PFSK-1 (cell line): ENCODE measurements at regions not wholly inside any gene's neighbourhood (a gene's known extent, or its start where the extent isn't known, plus 50 kb on each side); places are given as distances from the start of the nearest gene placed in this dataset.

Experiments used
- FOXP2 ChIP-seq: optimal IDR thresholded peaks from 2 replicates; pipeline ENCODE3; 2011; ENCODE audit warnings: borderline replicate concordance, control low read depth, inconsistent platforms; ENCODE audit not compliant: insufficient read depth; ENCODE audit errors: extremely low read length, extremely low read depth
- POLR2AphosphoS5 ChIP-seq: IDR thresholded peaks from 2 replicates; pipeline ENCODE4 v1.6.1; 2012; ENCODE audit warnings: low read depth, mild to moderate bottlenecking, control low read depth, low read length, moderate library complexity
- REST ChIP-seq, 2 experiments: IDR thresholded peaks; 2 replicates each; pipeline versions ENCODE4 v1.6.1 to v1.8.0; 2011 to 2012; ENCODE audit warnings: low read depth in 2 of 2, low read length in 2 of 2, control low read depth in 1 of 2, inconsistent platforms in 1 of 2, mild to moderate bottlenecking in 1 of 2, moderate library complexity in 1 of 2; ENCODE audit not compliant: insufficient read depth in 1 of 2
- SIN3A ChIP-seq: IDR thresholded peaks from 2 replicates; pipeline ENCODE4 v1.6.1; 2012; ENCODE audit warnings: mild to moderate bottlenecking, low read length, moderate library complexity, borderline replicate concordance; ENCODE audit not compliant: insufficient read depth
- TAF1 ChIP-seq: IDR thresholded peaks from 2 replicates; pipeline ENCODE4 v1.6.1; 2012; ENCODE audit warnings: low read length, control low read depth, borderline replicate concordance; ENCODE audit not compliant: insufficient read depth

DNA sequence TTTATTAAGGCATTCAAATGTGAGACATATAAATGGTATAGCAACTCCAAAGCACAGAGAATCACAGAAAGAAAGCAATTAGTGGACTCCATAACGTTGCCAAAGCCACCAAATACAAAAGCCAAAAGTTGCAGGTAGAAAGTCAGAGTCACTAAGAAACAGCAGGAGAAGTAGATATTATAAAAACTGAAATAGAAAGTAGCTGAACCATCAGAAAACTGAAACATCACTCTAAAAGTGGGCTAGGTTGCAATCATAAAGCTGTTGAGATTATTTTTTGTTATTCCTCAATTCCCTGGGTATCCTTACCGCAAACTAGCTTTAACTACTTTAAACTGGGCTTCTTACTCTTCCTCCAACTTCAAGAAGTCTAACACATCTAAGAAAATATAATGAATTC, 108.1 kb upstream of the ARRDC3 start:
- TF ChIP-seq REST (IDR thresholded peaks at IDR 0.05; ENCODE audit: insufficient read depth in 1 of 2, low read depth in 2 of 2, low read length in 2 of 2) (no peak), FOXP2 (no peak), TAF1 (no peak), POLR2AphosphoS5 (no peak), SIN3A (no peak)

- TF ChIP-seq SIN3A (no peak), TAF1 (no peak), REST (IDR thresholded peaks at IDR 0.05; ENCODE audit: insufficient read depth in 1 of 2, low read depth in 2 of 2, low read length in 2 of 2) (no peak), POLR2AphosphoS5 (no peak), FOXP2 (no peak)
Measured at GRCh38 chr5:91490316-91490715, 107.2 kb upstream of the ARRDC3 start.

DNA sequence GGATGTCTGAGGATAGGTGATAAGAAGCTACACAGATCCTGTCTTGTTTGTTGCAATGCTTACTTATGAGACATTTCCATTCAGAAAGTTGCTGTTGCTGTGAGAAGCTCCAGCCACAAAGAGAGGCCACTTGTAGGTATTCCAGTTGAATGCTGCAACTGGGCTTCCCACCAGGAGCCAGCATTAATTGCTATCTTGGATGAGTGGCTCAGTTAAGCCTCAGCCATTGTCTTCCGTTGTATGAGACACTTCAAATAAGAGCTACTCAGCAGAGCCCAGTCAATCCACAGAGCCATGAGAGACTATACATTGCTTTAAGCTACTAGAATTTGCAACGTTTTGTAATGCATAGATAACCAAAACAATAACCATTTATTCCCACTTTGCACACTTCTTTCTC, 104.3 kb upstream of the ARRDC3 start:
- TF ChIP-seq REST (IDR thresholded peaks at IDR 0.05; ENCODE audit: insufficient read depth in 1 of 2, low read depth in 2 of 2, low read length in 2 of 2) (no peak), FOXP2 (no peak), TAF1 (no peak)

DNA sequence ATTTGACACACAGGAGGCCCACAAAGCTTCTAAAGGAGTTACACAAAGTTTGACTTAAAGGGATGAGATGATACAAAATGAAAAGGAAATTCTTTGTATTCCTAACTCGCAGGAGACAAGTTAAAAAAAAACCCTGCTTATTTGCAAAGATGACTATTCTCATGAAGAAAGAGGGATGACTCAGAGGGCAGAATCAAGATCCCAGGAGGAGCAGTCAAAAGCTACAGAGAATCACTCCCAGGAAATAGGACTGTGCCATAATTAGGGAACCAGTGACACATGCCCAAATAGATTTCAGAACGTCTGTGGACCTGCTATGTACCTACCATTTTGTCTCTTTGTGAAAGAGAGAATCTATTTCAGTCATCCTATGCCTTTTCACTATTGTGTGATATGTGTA, 103.5 kb upstream of the ARRDC3 start:
- TF ChIP-seq FOXP2 = no peak
- TF ChIP-seq TAF1 = no peak
- TF ChIP-seq SIN3A = no peak
- TF ChIP-seq POLR2AphosphoS5 = no peak
- no peak for TF ChIP-seq REST (IDR thresholded peaks at IDR 0.05; ENCODE audit: insufficient read depth in 1 of 2, low read depth in 2 of 2, low read length in 2 of 2)

DNA sequence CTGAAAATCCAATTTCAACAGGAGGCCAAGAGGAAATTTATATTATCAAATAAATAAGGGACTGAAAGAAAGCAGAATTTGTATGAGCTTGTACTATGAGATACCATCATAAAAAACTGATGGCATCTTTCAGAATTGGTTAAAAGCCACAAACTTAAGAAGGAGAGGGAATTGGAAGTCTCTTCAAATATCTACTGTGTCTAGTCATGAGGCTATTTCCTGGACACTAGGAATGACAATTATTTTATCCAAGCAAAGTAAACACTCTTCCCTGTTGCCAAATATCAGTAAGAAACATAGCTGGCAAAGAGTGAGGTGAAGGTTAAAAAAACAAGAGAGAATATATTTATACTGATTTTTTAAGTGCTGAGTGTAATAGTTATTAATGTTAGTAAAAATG, 101.5 kb upstream of the ARRDC3 start:
- TF ChIP-seq FOXP2 (no peak), SIN3A (no peak), POLR2AphosphoS5 (no peak), TAF1 (no peak), REST (IDR thresholded peaks at IDR 0.05; ENCODE audit: insufficient read depth in 1 of 2, low read depth in 2 of 2, low read length in 2 of 2) (no peak)
